Effector CD4-positive, alpha-beta T cell (primary cell): ENCODE measurements at regions not wholly inside any gene's neighbourhood (a gene's known extent, or its start where the extent isn't known, plus 50 kb on each side); places are given as distances from the start of the nearest gene placed in this dataset.
"Not testable (repeated sequence)": the region's sequence is repeated elsewhere in the genome, so short reads cannot be mapped to it uniquely, and the experiment has no call there.

Source experiments
- DNase-seq: peaks from one replicate; pipeline ENCODE4 v3.0.0-alpha.2; 2020

- no peak for DNase-seq
These were observed 1883.7 kb upstream of the C9orf72 start for GRCh38 chr9:29456940-29457339.

GRCh38 chr9:29475471-29475870 lies 1902.2 kb upstream of the C9orf72 start:
- no peak for DNase-seq

DNA sequence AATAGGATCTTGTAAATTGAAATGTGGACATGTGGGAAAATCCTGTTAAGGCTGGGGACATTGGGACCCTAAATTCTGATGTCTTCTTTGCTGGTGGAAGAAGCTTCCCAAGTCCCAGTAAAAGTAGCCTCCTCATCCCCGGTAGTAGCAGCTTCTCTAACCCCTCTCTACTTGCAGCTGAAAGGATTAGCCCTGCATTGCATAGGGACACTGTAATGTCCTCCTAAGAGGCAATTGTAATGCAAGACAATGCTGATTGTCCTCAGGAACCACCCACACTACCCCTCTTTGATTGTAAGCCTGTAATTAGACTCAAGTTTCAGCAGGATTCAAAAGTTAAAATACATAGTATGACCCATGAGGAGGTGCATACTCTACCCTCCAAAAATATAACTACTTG lies 1938.4 kb upstream of the C9orf72 start:
- no peak for DNase-seq

DNA sequence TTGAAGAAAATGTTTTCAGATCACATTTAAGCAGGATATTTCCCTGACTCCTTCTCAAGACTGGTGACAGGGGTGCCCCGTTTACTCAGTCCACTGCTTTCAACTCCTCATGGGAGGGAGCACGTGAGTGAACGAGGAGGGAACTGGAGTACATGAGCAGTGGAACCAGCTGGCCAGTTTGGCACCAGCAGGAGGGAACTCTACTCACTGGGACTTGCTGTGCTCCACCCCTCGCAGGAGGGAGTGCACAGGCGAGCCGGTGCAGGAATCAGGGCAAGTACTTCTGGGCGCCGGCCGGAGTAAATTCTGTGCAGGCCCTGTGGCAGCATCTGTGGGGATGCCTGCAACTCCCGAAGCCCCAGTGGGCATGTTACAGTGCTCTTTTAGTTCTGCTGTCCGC lies 1941.1 kb upstream of the C9orf72 start:
- DNase-seq: no peak

DNA sequence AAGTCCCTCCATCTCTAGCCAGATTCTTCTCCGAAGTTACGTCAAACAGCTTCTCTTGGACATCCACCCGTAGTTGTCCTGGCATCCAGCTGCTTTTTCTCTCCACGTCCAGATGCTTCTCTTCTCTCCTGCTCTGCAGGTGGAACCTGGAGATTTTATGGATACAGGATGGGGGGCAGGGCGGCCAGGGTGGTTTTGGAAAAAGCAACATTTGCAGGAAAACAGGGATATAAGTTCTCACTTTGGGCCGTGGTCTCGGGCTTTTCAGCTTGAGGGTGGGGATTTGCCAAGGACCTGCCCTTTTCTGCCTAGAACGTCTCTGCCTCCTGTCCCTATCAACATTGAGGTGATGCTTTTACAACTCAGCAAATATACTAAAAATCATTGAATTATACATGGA lies 1941.6 kb upstream of the C9orf72 start:
- no peak for DNase-seq

DNA sequence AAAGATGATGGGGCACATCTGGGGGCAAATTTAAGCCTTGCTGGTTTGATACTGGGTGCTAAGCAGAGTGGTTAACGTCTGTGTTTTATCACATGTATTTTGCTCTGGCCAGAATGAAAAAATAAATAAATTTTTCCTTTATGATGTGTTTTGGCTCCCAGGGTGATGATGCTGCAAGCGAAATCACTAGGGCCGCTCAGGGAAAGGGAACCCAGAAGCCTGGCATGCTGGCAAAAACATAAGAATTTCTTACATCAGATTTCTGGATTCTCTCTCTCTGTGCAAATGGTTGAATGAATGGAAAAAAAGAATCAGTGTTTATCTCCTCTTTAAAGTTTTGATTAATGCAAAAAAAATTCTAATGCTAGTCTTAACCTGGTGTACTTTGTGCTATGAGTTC lies 1975.2 kb upstream of the C9orf72 start:
- no peak for DNase-seq

GRCh38 chr9:29555502-29555901 lies 1982.2 kb upstream of the C9orf72 start:
- no peak for DNase-seq

- no peak for DNase-seq
These were observed 1983.0 kb upstream of the C9orf72 start for GRCh38 chr9:29556317-29556716.

- DNase-seq: no peak
These were observed 1983.5 kb upstream of the C9orf72 start for GRCh38 chr9:29556746-29557145.

DNA sequence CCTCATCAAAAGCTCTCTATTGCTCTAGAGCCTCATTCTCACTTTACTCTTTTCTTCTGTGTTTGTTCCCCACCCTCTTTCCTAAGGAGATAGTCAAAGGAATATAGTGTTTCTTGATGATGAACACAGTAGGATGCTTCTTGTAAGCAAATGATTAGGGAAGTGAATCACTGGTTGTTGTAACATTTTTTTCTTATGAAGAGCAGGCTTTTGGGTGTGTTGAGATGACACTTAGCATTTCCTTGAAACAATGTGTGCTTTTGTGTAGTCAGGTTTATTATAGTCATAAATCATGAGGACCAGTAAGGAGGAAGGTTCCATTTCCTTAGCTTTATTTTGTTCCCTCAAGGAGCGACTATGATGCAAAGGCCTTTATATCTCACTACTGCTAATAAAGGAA lies 1991.3 kb upstream of the C9orf72 start:
- DNase-seq: no peak

DNA sequence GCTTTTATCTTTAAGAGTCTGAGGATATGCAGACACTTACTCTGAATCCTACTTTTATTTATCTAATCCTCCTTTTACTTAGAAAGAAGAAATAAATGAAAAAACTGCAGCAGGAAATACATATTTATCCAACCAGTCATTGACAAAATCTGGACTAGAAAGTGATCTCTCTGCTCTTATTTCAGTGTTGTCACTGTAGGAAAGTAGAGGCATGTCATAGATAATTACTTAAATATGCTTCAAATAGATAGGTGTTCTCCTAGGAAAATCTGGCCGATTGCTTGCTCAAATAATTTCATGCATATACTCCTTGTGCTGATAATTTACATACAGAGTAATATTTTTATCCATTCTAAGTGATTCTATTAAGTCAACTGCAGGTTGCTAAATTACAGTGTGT lies 2001.9 kb upstream of the C9orf72 start:
- DNase-seq: no peak

DNA sequence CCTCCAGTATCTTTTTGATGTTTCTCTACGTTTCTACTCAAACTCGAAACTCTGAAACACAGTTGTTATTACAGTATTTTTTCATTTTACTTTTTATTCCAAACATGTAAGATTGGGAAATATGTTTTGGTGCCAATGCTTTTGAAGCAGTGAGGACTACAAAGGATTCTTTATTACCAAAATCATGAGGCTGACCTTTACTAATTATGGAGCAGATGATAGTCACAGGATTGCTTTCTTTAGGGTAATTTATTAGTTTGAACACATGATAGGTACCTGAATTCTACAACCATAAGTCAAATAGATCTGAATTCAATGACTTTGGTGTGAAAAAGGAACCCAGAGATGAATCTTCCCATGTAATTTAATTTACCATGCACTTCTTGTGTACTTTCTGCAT lies 2015.1 kb upstream of the C9orf72 start:
- no peak for DNase-seq

- no peak for DNase-seq
These were observed 2036.0 kb upstream of the C9orf72 start for GRCh38 chr9:29609282-29609681.

GRCh38 chr9:29613773-29614172 lies 2040.5 kb upstream of the C9orf72 start:
- no peak for DNase-seq

GRCh38 chr9:29616844-29617243 lies 2043.6 kb upstream of the C9orf72 start:
- no peak for DNase-seq

- DNase-seq: no peak
These were observed 2052.0 kb upstream of the C9orf72 start for GRCh38 chr9:29625292-29625731.

DNA sequence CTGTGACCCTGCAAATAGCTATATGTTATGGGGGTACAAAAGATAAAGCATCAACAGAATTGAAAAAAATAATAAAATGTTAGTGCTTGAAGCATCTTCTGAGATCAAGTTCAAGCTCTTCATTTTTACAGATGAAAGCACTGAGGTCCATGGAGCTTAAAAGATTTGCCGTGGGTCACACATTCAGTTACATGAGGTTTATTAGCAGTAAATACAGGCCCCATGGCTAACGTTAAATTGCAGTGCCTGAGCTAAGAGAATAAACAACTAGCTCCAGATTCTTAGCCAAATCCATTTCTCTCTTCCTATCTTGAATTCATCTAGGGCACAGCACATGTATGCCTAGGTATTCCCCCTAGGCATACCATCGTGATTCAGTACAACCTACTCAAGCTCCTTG lies 2052.7 kb upstream of the C9orf72 start:
- DNase-seq: no peak

DNA sequence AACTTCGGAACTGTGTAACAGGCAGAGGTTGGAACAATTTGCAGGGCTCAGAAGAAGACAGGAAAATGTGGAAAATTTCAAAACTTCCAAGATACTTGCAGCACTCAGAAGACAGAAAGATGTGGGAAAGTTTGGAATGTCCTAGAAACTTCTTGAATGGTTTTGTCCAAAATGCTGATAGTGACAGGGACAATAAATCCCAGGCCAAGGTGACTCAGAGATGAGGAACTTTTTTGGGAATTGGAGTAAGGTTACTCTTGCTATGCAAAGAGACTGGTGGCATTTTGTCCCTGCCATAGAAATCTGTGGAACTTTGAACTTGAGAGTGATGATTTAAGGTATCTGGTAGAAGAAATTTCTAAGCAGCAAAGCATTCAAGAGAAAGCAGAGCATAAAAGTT lies 2055.6 kb upstream of the C9orf72 start:
- not testable (repeated sequence) for DNase-seq

GRCh38 chr9:29637471-29638237 lies 2064.4 kb upstream of the C9orf72 start:
- DNase-seq: no peak

DNA sequence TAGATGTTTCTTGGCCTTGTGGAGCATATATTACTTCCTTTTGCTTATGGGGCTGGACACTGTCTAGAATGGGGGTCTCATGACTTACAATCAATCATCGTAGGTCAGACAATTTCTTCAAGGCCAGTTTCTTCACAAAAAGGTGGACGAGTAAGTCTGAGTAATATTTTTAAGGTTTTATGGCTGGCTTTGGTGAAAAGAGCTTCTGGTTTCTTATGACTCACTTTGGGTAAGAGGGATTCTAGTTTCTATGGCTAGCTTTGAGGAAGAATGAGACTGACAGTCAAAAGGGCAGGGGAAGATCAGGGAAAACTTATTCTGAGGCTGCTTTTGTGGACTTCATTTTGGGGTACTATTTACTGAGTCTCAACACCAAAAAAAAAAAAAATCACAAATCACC lies 2067.2 kb upstream of the C9orf72 start:
- DNase-seq: no peak

DNA sequence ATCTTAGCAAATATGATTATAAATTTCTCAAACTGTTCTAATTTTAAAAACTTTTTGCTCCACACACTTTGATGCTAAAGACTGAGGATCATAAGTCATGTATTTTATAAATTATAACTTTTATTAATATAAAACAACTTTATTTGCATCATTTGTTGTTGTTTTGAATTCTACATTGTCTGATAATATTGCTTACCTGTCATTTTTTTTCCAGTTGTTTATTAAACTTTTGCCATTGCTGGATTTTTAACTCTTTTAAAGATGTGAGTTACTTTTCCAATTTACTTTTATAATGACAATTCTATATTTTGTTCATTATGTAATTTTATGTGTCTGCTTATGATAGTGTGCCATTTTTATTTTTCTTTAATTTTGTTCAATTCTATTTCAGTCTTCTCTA lies 2071.2 kb upstream of the C9orf72 start:
- DNase-seq: no peak

DNA sequence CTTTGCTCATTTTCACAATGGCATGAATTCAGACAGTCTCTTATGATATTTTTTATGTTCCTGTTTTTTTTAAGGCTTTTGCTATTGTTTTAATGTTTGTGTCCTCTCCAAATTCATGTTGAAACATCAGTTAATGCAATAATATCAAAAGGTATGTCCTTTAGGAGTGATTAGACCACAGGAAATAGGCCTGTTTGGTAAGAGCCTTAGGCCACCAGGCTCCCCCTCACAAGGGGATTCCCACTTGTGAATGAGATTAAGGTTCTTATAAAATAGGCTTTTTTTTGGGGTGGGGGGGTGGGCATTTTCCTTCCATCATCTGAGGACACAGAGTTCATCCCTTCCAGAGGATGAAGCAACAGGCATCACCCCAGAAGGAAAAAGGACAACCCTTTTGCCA lies 2074.2 kb upstream of the C9orf72 start:
- no peak for DNase-seq

DNA sequence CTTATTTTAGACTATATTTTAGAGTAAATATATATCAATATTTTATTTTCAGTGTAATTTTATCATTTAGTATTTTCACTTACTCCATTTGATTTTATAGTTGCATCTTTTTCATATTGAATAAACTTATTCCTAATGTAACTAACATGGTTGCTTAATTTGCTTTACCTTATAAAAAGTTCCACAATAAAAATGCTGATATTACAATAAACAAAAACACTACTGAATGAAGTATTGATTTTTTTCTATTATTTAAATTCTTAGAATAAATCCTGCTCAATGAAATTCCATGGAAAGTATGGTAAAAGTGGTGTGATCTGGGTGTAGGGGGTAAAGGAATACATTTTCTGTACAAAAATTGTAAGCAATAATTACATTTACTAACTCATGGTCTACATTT lies 2074.9 kb upstream of the C9orf72 start:
- DNase-seq: no peak

DNA sequence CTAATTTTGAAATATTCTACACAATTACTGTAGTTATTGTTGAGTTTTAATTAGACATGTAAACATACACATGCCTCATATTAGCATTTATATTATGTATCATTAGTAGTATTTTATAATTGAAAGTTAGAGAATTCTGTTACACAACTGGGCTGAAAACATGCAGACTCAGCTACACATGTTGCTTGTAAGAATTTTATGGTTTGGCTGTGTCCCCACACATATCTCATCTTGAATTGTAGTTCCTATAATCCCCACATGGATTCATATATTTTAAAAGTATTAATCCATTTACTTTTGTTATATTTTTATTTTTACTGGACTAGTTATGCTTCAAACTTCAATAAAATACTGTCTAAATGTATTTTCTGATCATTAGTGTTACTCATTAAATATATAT lies 2075.3 kb upstream of the C9orf72 start:
- DNase-seq: no peak
